Right renal pelvis (tissue), 4 donors: ENCODE measurements at regions not wholly inside any gene's neighbourhood (a gene's known extent, or its start where the extent isn't known, plus 50 kb on each side); places are given as distances from the start of the nearest gene placed in this dataset.

Experiments
- DNase-seq, 4 donors: peaks; one replicate each; pipeline ENCODE4 v3.0.0-alpha.2; 2013; ENCODE audit warnings: low read depth in 4 of 4, low spot score in 3 of 4, missing footprints in 1 of 4

GRCh38 chr4:3830774-3831528, 64.8 kb downstream of the ADRA2C start:
- DNase-seq = no peak

- no peak for DNase-seq
These were observed 65.5 kb downstream of the ADRA2C start for GRCh38 chr4:3831529-3832150.

GRCh38 chr4:3832536-3833220, 66.5 kb downstream of the ADRA2C start:
- no peak for DNase-seq

- DNase-seq = no peak
These were observed 67.3 kb downstream of the ADRA2C start for GRCh38 chr4:3833326-3833989.

GRCh38 chr4:3834186-3834662, 68.0 kb downstream of the ADRA2C start:
- no peak for DNase-seq

- DNase-seq = no peak
These were observed 68.7 kb downstream of the ADRA2C start for GRCh38 chr4:3834663-3835521.

GRCh38 chr4:3835527-3836405, 69.6 kb downstream of the ADRA2C start:
- no peak for DNase-seq

- DNase-seq = no peak
These were observed 70.2 kb downstream of the ADRA2C start for GRCh38 chr4:3836406-3836755.

- no peak for DNase-seq
These were observed 70.8 kb downstream of the ADRA2C start for GRCh38 chr4:3836756-3837601.

GRCh38 chr4:3838437-3839380, 72.5 kb downstream of the ADRA2C start:
- DNase-seq = no peak

GRCh38 chr4:3845094-3845743, 79.0 kb downstream of the ADRA2C start:
- DNase-seq = no peak

GRCh38 chr4:3845744-3846429, 79.7 kb downstream of the ADRA2C start:
- DNase-seq = no peak

- no peak for DNase-seq
These were observed 81.2 kb downstream of the ADRA2C start for GRCh38 chr4:3847211-3847940.

GRCh38 chr4:3848323-3848722, 82.1 kb downstream of the ADRA2C start:
- no peak for DNase-seq

- DNase-seq = no peak
These were observed 83.0 kb downstream of the ADRA2C start for GRCh38 chr4:3849140-3849539.

GRCh38 chr4:3850128-3850527, 83.9 kb downstream of the ADRA2C start:
- no peak for DNase-seq
